ENCODE measurements at regions not wholly inside any gene's neighbourhood (a gene's known extent, or its start where the extent isn't known, plus 50 kb on each side); places are given as distances from the start of the nearest gene placed in this dataset.
"Not testable (repeated sequence)": the region's sequence is repeated elsewhere in the genome, so short reads cannot be mapped to it uniquely, and the experiment has no call there.

DNA sequence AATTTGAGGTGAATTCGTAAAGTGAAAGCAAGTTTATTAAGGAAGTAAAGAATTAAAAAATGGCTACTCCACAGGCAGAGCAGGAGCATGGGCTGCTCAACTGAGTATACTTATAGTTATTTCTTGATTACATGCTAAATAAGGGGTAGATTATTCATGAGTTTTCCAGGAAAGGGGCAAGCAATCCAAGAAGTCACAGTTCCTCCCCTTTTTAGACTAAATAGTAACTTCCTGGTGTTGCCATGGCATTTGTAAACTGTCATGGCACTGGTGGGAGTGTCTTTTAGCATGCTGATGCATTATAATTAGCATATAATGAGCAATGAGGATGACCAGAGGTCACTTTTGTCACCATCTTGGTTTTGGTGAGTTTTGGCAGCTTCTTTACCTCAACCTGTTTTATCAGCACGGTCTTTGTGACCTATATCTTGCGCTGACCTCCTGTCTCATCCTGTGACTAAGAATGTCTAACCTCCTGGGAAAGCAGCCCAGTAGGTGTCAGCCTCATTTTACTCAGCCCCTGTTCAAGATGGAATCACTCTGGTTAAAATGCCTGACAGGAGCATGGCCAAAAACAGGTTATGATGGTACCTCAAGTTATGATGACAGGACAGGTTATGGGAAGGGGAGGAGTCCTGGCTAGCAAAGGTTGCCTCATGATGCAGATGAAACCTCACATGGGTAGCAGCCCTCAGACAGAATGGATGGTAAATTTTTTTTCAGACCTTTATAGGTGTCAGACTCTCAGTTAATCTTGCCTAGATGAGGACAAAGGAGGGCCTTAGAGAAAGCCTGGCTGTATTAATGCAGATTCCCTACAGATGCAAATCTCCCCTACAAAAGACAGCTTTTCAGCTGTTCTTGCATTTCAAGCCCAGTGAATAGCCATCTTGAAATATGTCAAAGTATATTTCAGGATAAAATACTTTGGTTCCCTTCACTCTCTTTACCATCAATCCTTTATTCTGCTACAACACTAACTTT is 49.7 kb downstream of the SIPA1L2 start:
- peak in 1 of 2 donors; percentile 24 for DNase-seq

DNA sequence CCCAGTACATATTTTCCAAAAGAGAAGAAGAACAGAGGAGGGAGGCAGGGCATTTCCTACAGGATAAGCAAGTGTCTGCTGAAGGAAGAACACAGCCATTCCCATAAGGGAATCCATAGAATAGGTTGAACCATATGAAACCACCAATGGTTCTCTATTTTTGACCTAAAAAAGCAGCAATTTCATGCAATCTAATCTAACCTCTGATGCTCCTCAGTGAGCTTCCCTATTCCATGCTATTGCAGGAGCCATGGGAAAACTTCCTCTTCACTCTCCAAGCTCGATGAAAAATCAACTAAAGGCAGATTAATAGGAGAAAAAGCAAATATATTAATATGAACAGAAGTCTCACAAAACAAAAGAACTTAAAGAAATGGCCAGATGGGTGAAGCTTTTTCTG is 50.5 kb downstream of the SIPA1L2 start:
- DNase-seq: peak; percentile 45 to 60

DNA sequence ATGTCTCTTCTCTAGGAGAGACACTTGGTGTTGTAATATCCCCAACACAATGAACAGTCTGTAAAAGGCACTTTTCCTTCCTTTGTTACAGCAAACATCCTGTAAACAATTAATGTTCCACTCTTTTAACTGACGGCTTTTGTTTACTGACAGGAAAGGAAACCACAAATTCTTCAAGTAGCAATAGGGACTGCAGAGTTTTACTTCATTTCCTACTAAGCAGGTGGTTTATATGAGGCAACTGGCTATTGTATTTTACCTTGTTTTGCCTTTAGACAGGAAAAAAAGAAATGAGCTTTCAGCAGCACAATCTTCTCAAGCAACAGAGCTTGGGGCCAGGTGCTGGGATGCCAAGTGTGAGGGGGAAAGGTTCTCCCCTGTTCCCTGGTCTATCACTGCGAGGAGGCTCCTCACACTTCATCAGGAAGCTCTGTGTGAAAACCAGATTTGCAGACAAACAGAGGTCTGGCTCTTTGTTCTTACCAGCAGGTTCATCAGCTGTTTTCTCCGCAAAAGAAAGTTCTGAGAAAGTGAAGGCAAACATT is 51.2 kb downstream of the SIPA1L2 start:
- peak; percentile 21 to 38 for DNase-seq

DNA sequence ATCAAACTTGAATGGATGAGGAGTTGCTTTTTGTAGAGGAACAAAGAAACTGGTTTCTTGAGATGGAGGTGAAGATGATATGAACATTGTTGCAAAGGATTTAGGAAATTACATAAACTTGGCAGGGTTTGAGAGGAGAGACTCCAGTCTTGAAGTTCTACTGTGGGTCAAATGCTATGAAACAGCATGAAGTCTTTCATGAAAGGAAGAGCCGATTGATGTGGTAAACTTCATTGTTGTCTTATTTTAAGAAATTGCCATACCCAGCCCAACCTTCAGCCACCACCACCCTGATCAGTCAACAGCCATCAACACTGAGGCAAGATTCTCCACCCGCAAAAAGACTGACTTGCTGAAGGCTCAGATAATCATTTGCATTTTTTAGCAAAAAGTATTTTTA is 52.2 kb downstream of the SIPA1L2 start:
- no peak for DNase-seq

DNA sequence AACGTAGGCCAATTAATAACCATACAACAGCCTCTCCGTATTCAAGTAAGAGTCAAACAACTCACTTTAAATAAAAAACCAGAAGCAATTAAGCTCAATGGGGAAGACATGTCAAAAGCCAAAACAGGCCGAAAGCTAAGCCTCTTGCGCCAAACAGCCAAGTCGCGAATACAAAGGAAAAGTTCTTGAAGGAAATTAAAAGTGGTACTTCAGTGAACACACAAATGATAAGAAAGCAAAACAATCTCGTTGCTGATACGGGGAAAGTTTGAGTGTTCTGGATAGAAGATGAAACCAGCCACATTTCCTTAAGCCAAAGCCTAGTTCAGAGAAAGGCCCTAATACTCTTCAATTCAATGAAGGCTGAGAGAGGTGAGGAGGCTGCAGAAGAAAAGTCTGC is 53.4 kb downstream of the SIPA1L2 start:
- no peak for DNase-seq

DNA sequence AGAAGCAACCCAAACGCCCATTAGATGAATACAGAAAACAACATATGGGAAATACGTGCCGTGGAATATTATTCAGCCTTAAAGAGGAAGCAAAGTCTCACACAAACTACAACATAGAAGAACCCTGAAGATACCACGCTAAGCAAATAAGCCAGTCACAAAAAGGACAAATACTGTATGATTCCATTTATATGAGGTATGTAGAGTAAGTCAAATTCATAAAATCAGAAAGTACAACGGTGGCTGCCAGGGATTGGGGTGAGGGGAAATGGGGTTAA is 54.2 kb downstream of the SIPA1L2 start:
- DNase-seq: no peak

DNA sequence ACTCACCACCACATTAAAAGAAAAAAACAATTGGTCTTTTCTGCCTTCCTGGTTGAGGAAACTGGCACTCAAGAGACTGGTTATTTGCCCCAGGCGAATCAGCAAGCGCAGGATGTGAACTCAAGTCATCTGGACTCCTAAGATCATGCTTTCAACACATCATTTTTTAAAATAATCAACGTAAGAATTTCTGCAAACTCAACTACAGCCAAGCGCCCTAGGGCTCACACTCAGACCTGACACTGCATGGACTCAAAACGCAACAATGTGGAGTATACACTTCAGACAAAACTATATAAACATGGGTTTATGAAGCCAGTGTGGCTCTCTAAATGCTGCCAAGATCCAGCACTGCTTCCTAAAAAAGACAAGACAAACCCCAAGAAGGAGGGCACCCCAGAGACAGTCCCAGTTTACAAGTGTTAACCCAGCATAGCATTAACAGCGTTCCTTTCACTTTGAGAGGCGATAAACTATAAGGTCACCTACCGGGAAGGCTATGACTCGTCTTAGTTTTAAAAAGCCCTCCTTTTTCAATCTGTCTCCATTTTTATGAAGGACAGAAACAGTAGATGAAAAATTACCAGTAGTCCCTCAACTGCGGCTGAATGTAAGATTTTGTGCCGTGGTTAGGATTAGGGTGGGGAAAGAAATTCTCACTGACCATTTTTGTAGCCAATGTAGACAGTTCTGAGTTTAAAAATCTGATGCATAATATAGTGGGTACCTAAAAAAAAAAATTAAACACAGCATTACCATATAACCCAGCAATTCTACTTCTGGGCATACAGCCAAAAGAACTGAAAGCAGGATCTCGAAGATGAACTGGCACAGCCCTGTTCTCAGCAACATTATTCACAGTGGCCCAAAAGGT is 54.8 kb downstream of the SIPA1L2 start:
- no peak for DNase-seq

DNA sequence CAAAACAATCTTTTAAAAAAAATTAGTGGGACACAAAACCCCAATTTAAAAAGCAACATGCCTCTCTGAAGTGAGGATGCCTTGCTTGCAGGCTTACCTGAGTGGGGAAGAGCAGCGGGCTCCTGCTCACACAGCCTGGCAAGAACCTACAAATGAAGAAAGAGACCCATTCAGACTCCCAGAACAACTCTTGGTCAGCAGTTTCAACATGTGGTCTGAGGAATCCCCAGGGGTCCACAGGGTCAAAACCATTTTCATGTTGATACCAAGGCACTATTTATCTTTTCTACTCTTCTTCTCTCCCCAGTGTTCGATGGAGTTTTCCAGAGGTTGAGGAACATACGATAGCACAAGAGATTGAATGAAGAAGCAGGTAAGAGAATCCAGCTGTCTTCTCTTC is 55.9 kb downstream of the SIPA1L2 start:
- no peak for DNase-seq

DNA sequence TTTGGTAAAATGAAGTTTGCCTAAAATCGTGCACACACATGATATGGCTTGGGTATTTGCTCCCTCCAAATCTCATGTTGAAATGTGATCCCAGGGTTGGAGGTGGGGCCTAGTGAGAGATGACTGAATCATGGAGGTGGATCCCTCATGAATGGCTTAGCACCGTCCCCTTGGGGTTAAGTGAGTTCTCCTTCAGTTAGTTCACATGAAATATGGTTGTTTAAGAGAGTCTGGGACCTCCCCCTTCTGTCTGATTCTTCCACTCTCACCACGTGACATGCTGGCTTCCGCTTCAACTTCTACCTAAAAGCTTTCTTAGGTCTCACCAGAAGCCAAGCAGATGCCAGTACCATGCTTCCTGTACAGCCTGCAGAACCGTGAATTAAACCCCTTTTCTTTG is 58.4 kb downstream of the SIPA1L2 start:
- DNase-seq: no peak

DNA sequence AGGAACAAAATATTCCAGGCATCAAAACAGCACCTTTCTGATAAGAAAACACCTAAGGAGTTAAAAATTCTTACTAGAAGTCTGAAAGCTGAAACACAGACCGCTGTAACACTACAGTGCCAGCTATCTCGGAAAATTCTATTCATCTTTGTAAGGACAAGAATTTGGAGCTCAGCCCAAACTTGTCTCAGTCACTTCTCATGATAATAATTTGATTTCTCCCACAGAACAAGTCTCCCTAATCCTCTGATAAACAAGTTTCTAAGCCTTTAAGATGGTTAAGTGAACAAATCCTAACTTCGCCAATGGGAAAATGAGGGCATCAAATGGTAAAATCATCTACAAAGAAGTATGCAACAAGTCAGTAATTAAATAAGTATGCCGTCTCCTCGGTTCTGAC is 59.9 kb downstream of the SIPA1L2 start:
- DNase-seq: no peak

DNA sequence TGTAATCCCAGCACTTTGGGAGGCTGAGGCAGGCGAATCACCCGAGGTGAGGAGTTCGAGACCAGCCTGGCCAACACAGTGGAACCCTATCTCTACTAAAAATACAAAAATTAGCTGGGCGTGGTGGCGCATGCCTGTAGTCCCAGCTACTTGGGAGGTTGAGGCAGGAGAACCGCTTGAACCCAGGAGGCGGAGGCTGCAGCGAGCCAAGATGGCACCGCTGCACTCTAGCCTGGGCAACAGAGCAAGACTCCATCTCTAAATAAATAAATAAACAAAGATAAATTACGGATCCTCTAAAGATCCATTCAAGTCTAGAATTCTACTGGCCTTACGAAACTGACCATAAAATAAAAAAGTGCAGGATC is 60.4 kb downstream of the SIPA1L2 start:
- not testable (repeated sequence) for DNase-seq

DNA sequence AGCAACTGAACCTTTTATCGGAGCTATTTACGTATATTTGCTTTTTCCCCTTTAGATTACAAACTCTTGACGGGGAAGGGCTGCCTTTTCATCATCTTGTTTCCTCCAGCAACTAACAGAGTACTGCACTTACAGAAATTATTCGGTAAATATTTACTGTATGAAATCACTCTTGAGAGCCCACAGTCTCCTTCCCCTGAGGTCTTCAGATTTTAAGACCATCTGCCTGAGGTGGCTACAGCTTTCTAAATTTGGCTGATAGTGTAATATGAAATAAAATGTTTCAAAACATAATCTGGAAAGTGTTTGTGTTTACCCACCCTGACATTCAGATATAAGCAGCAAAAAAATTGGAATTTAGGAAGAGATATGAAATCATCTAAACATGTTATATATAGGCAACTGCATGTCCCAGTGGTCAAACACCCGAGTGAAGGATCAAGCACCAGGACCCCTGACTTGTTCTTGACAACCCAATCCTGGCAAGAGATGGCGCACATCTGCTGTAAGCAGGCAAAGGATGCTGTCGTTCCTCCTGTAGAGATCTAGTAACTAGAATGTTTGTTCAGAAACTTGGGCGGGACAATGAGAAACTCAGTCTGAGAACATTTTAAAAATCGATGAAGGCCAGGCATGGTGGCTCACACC is 60.9 kb downstream of the SIPA1L2 start:
- no peak for DNase-seq

DNA sequence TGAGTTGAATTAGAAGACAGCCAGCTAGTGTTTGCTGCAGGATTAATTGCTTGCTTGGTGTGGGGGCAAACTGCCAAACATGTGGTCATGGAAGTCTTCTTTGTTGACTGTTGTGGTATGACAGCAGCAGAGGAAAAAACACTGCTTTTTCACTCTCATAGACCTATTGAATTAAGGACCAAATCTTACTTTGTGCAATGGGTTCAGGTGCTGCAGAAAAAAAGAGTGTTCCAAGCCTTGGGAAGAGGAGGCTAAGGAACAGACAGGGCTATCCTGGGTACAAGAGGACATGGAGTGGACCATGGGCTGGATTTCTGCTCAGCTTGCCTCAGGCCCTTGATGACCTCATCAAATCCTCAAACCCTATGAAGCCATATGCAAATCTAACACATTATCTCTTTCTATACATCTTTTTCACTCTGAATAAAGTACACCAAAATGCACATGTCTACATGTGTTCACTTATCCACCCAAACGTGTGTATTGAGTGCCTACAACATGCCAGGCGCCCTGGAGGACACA is 61.5 kb downstream of the SIPA1L2 start:
- no peak for DNase-seq

DNA sequence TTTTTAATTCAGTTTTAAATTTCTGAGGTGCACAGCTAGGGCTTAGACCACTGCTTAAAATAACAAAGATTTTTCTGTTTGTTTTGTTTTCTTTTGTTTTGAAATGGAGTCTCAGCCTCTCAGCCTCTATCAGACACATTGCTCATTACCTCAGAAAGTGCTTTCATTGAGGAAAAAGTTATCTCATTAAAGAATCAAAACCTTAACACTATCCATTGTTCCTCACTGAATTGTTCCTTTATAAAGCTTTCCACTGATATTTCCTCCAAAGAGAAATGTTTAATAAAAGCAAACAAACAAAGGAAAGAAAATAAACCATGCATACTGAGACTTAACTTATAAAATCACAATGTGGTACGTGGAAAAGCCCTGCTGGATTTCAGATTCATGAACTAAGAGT is 63.8 kb downstream of the SIPA1L2 start:
- DNase-seq: no peak

DNA sequence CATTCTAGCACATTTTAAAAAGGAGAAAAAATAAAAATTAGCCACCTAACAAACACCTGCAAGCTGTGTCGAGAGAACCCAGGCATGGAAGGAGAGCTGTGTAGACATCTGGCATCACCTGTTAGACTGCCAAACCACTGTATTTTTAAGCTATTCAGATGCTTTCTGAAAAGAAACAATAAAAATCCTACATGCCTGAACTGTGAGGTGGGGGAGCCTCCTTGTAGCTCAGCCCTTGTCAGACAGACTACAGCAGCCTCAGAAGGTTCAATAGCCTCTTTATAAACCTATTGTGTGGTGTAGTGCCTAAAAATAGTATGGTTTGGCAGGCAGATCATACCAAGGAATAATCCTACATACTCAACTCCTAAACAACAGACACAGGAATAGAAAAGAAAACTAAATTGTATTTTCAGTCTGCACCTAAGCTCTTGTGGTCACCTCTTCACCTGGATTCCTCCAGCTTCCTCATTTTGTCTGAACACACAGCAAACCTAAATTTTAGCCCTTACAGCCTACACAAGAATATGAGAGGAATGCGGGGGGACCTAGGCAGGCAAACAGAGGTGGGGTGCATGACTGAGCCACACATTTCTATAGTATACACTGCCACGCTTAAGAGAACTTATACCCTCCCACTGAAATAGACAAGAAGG is 67.0 kb downstream of the SIPA1L2 start:
- DNase-seq: no peak

DNA sequence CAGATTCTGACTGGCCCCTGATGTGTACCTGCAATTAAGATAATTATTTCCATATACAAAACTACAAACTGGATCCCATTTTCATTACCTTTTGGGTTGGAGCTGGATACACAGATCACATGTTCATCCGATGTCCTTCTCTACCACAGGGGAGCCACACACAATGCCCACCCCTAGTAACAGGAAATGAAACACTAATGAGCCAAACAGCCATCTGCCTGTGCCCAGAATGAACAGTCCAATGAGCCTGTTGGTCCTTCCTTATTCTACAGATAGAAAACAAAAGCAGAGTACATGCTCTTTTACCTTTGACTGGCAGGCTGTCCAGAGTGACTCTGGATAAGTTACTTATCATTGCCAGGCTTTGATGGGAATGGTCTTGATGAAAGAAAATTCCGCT is 68.6 kb downstream of the SIPA1L2 start:
- no peak for DNase-seq

DNA sequence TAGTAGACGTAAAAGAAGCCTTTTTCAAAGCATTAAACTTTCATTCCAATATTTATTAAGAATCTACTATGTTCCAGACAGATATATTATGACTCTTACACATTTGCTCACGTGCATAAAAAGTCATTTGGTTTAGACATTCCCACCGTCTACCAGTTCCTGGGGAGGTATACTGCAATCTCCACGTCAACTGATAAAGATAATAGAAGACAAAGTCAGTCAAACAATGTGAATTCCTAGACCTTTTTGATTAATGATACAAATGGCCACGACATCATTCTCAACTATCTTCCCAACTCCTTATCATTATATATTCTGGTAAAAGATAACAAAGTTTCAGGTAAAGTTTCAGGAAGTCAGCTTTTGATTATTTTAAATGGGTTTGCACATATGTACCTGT is 69.0 kb downstream of the SIPA1L2 start:
- no peak for DNase-seq

DNA sequence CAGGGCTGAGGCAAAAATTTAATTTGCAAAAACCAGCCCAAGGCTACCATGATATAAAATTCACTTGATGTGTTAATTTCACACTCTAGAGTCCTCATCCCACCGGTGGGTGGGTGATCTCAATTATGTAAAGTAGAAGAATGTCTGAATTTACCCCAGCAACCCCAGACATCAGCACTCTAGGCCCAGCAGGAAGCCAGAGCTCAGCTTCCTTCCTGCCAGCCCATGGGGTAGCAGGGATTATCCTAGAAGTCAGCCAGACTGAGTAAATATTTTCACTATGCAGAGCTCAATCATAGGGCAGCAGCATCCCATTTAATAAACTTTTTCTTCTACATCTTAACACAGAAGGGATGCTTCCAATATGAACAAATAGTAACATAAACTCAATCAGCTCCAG is 71.0 kb downstream of the SIPA1L2 start:
- DNase-seq: no peak

DNA sequence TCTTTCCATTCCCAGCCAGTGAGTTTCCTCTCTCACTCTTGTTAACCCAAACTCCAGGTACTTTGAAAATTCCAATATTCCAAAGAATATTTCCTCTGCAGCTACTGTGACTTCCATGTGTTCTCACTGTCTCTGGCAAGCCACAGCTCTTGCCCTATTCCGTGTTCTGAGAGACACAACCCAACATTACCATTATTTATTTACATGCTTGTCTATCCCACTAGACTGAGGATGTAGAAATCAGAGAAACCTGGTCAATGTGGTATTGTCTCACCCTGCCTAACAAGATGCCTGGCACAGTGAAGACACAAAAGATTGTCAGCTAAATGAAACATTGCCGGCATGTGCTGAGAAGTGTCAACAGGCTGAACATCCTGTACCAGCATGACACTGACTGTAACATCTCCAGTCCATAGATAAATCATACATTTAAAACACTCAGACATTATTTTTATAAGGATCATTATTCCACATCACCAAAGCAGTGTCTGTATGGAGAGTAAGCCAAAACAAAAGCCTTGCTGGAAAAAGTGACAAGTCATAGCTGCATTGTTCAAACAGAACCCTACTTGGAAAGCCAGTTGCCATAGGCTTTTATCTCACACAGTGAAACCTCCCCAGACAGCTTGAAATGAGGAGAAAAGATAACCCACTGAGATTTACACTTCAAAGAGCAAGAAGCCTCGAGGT is 72.3 kb downstream of the SIPA1L2 start:
- no peak for DNase-seq

DNA sequence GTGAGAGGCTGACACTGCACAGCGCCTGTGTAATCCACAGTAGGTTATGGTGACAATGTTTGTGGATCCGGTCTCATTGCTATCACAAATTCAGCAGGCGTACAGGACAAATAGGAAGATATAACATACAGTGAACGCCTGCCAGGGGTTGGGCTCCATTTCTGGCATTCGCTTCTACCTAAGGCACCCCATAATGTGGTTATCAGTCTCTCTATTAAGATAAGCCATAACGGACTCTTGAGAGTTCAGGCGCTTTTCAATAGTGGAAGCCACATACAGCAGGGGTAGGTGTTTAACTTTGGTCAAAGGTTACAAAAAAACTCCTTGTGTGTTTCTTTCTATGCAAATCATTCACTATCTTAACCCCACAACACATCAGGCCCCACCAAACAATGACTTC is 72.8 kb downstream of the SIPA1L2 start:
- no peak for DNase-seq

DNA sequence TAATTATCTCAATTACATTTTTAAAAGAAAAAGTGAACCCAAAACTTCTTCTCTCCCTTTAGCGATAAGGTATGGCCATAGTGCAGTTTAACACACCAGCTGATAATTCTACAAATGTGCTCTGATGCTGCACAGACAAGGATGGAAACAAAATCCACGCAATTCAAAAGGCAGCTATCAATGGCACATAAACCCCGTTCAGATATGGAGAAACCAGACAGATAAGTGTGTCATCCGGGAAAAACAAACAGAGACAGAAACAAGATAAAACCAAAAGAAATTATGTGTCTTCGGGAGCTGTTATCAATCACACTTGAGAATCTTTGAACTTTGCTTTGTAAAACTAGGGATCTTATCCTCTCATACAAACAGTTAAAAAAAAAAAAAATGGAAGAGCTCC is 73.6 kb downstream of the SIPA1L2 start:
- DNase-seq: no peak

Measured in inflammatory macrophage (primary cell).